Spleen (tissue), 7 donors: ENCODE measurements at regions not wholly inside any gene's neighbourhood (a gene's known extent, or its start where the extent isn't known, plus 50 kb on each side); places are given as distances from the start of the nearest gene placed in this dataset.

ENCODE experiments used
- CTCF ChIP-seq, 11 experiments: fragments of 200-600 bp in 7 of 11; fragments of 450-650 bp in 4 of 11; sonication (generic) in 4 of 11; IDR thresholded peaks in 8 of 11; conservative IDR thresholded peaks in 3 of 11; 1 replicate in 7 of 11; 2 replicates in 4 of 11; pipeline versions ENCODE4 v1.4.0 to v1.8.0; 2016 to 2021; ENCODE audit warnings: antibody characterized with exemption in 11 of 11, inconsistent platforms in 4 of 11, mild to moderate bottlenecking in 1 of 11
- POLR2AphosphoS5 ChIP-seq, 3 donors: sonication (generic); formaldehyde crosslinking; IDR thresholded peaks; one replicate each; pipeline ENCODE4 v1.5.1; 2017; ENCODE audit warnings: antibody characterized with exemption in 3 of 3
- donor health status: DM: no; HTN: no; CAD: no; lungs with moderate emphysema.
- donor health status: DM: no; HTN: no; CAD: no.
- donor health status: DM: no; HTN: no; CAD: no.

- TF ChIP-seq CTCF (IDR thresholded peaks at IDR 0.05 in 8 of 11, conservative IDR thresholded peaks at IDR 0.05 in 3 of 11) = no peak
- no peak for TF ChIP-seq POLR2AphosphoS5 (IDR thresholded peaks at IDR 0.05)
Observed at GRCh38 chr21:31448496-31448895, 104.4 kb upstream of the TIAM1 start.
